Skeletal muscle tissue (tissue), 3 donors: ENCODE measurements at regions not wholly inside any gene's neighbourhood (a gene's known extent, or its start where the extent isn't known, plus 50 kb on each side); places are given as distances from the start of the nearest gene placed in this dataset.

ENCODE experiments used
- H3K27ac ChIP-seq: one replicate; pipeline ENCODE4 v1.7.0; 2013; ENCODE audit warnings: mild to moderate bottlenecking, low read depth, low read length, inconsistent platforms
- H3K27me3 ChIP-seq, 3 donors: one replicate each; pipeline ENCODE4 v1.7.0; 2013; ENCODE audit warnings: low read length in 3 of 3; ENCODE audit not compliant: control insufficient read depth in 3 of 3, insufficient read depth in 3 of 3
- H3K36me3 ChIP-seq, 3 donors: one replicate each; pipeline ENCODE4 v1.7.0; 2013; ENCODE audit warnings: low read length in 3 of 3; ENCODE audit not compliant: control insufficient read depth in 3 of 3, insufficient read depth in 3 of 3
- H3K4me1 ChIP-seq, 3 donors: one replicate each; pipeline ENCODE4 v1.7.0; 2013; ENCODE audit warnings: low read length in 3 of 3, mild to moderate bottlenecking in 3 of 3; ENCODE audit not compliant: control insufficient read depth in 3 of 3, insufficient read depth in 3 of 3
- H3K4me3 ChIP-seq, 3 donors: one replicate each; pipeline ENCODE4 v1.7.0; 2013; ENCODE audit warnings: low read length in 3 of 3
- H3K9ac ChIP-seq, 3 donors: one replicate each; pipeline ENCODE4 v1.7.0; 2013; ENCODE audit warnings: low read length in 3 of 3, mild to moderate bottlenecking in 3 of 3, moderate library complexity in 2 of 3, low read depth in 1 of 3
- H3K9me3 ChIP-seq, 3 donors: one replicate each; pipeline ENCODE4 v1.7.0; 2013; ENCODE audit warnings: low read length in 3 of 3; ENCODE audit not compliant: control insufficient read depth in 3 of 3
- donor health status: Osteomylitis.

- no peaks in the 10 kb centered on the region for H3K36me3 ChIP-seq
- H3K4me1 ChIP-seq: no peaks in the 10 kb centered on the region
- H3K9ac ChIP-seq: no peak overlapping the region
- H3K9me3 ChIP-seq: no peaks in the 10 kb centered on the region
- no peaks in the 10 kb centered on the region for H3K27me3 ChIP-seq
- no peak overlapping the region for H3K27ac ChIP-seq
- no peak overlapping the region for H3K4me3 ChIP-seq
These were observed 110.8 kb upstream of the NR2F2 start for GRCh38 chr15:96219681-96220080.

GRCh38 chr15:96220657-96221056, 109.8 kb upstream of the NR2F2 start:
- H3K4me3 ChIP-seq: no peak overlapping the region
- no peaks in the 10 kb centered on the region for H3K27me3 ChIP-seq
- no peaks in the 10 kb centered on the region for H3K36me3 ChIP-seq
- H3K4me1 ChIP-seq: no peaks in the 10 kb centered on the region
- H3K27ac ChIP-seq: no peak overlapping the region
- no peaks in the 10 kb centered on the region for H3K9me3 ChIP-seq
- H3K9ac ChIP-seq: no peak overlapping the region

- no peak overlapping the region for H3K4me3 ChIP-seq
- H3K9ac ChIP-seq: no peak overlapping the region
- no peak overlapping the region for H3K27ac ChIP-seq
- no peaks in the 10 kb centered on the region for H3K27me3 ChIP-seq
- H3K9me3 ChIP-seq: no peaks in the 10 kb centered on the region
- H3K4me1 ChIP-seq: no peaks in the 10 kb centered on the region
- H3K36me3 ChIP-seq: no peaks in the 10 kb centered on the region
These were observed 107.5 kb upstream of the NR2F2 start for GRCh38 chr15:96222981-96223380.

- Histone ChIP-seq H3K9me3 (no peaks in the 10 kb centered on the region), H3K9ac (no peak overlapping the region), H3K36me3 (no peaks in the 10 kb centered on the region), H3K27ac (no peak overlapping the region), H3K4me1 (no peaks in the 10 kb centered on the region), H3K27me3 (no peaks in the 10 kb centered on the region), H3K4me3 (no peak overlapping the region)
These were observed 106.6 kb upstream of the NR2F2 start for GRCh38 chr15:96223939-96224338.

GRCh38 chr15:96225642-96226259, 104.7 kb upstream of the NR2F2 start:
- Histone ChIP-seq H3K36me3 (no peaks in the 10 kb centered on the region), H3K27me3 (no peaks in the 10 kb centered on the region), H3K9ac (no peak overlapping the region), H3K27ac (no peak overlapping the region), H3K4me3 (no peak overlapping the region), H3K4me1 (no peaks in the 10 kb centered on the region), H3K9me3 (no peaks in the 10 kb centered on the region)

- Histone ChIP-seq H3K9ac (no peak overlapping the region), H3K4me1 (no peaks in the 10 kb centered on the region), H3K9me3 (no peaks in the 10 kb centered on the region)
These were observed 99.8 kb upstream of the NR2F2 start for GRCh38 chr15:96230526-96231181.

GRCh38 chr15:96232335-96232734, 98.2 kb upstream of the NR2F2 start:
- no peak overlapping the region for H3K27ac ChIP-seq
- H3K36me3 ChIP-seq: no peaks in the 10 kb centered on the region
- no peaks in the 10 kb centered on the region for H3K4me1 ChIP-seq
- H3K4me3 ChIP-seq: no peak overlapping the region
- H3K27me3 ChIP-seq: no peaks in the 10 kb centered on the region
- no peak overlapping the region for H3K9ac ChIP-seq
- H3K9me3 ChIP-seq: no peaks in the 10 kb centered on the region

More at GRCh38 chr15:96230526-96231181, 99.8 kb upstream of the NR2F2 start:
- Histone ChIP-seq H3K27me3 (no peaks in the 10 kb centered on the region), H3K27ac (no peak overlapping the region), H3K36me3 (no peaks in the 10 kb centered on the region), H3K4me3 (no peak overlapping the region)

GRCh38 chr15:96234109-96234892, 96.2 kb upstream of the NR2F2 start:
- no peaks in the 10 kb centered on the region for H3K27me3 ChIP-seq
- H3K9ac ChIP-seq: no peak overlapping the region
- H3K9me3 ChIP-seq: no peaks in the 10 kb centered on the region
- H3K4me1 ChIP-seq: no peaks in the 10 kb centered on the region
- no peak overlapping the region for H3K27ac ChIP-seq
- H3K36me3 ChIP-seq: no peaks in the 10 kb centered on the region
- no peak overlapping the region for H3K4me3 ChIP-seq

- Histone ChIP-seq H3K4me3 (no peak overlapping the region), H3K27me3 (no peaks in the 10 kb centered on the region), H3K27ac (no peak overlapping the region), H3K4me1 (no peaks in the 10 kb centered on the region), H3K9ac (no peak overlapping the region), H3K9me3 (no peaks in the 10 kb centered on the region), H3K36me3 (no peaks in the 10 kb centered on the region)
These were observed 93.5 kb upstream of the NR2F2 start for GRCh38 chr15:96237002-96237401.

GRCh38 chr15:96242761-96243160, 87.7 kb upstream of the NR2F2 start:
- Histone ChIP-seq H3K4me1 (no peaks in the 10 kb centered on the region), H3K27me3 (no peaks in the 10 kb centered on the region), H3K36me3 (no peaks in the 10 kb centered on the region), H3K4me3 (no peak overlapping the region), H3K9me3 (no peaks in the 10 kb centered on the region), H3K9ac (no peak overlapping the region), H3K27ac (no peak overlapping the region)
